Tibial nerve (tissue), 4 donors: ENCODE measurements at regions not wholly inside any gene's neighbourhood (a gene's known extent, or its start where the extent isn't known, plus 50 kb on each side); places are given as distances from the start of the nearest gene placed in this dataset.

Source experiments
- CTCF ChIP-seq, 5 experiments: fragments of 200-600 bp in 3 of 5; fragments of 450-650 bp in 2 of 5; sonication (generic) in 3 of 5; IDR thresholded peaks; one replicate each; pipeline ENCODE4 v1.5.1; 2016 to 2019; ENCODE audit warnings: antibody characterized with exemption in 5 of 5, mild to moderate bottlenecking in 3 of 5, moderate library complexity in 2 of 5
- EP300 ChIP-seq, 2 donors: sonication (generic); formaldehyde crosslinking; IDR thresholded peaks; one replicate each; pipeline ENCODE4 v1.6.1; 2017; ENCODE audit warnings: antibody characterized with exemption in 2 of 2, mild to moderate bottlenecking in 1 of 2
- POLR2A ChIP-seq, 2 donors: fragments of 450-650 bp; IDR thresholded peaks; one replicate each; pipeline ENCODE4 v1.6.1; 2017; ENCODE audit warnings: antibody characterized with exemption in 2 of 2, mild to moderate bottlenecking in 2 of 2, moderate library complexity in 2 of 2

GRCh38 chr20:55760586-55760985 lies 244.7 kb downstream of the CBLN4 start:
- TF ChIP-seq CTCF (IDR thresholded peaks at IDR 0.05): no peak
- no peak for TF ChIP-seq POLR2A (IDR thresholded peaks at IDR 0.05)
- TF ChIP-seq EP300 (IDR thresholded peaks at IDR 0.05): no peak
